ENCODE measurements at regions not wholly inside any gene's neighbourhood (a gene's known extent, or its start where the extent isn't known, plus 50 kb on each side); places are given as distances from the start of the nearest gene placed in this dataset.

DNA sequence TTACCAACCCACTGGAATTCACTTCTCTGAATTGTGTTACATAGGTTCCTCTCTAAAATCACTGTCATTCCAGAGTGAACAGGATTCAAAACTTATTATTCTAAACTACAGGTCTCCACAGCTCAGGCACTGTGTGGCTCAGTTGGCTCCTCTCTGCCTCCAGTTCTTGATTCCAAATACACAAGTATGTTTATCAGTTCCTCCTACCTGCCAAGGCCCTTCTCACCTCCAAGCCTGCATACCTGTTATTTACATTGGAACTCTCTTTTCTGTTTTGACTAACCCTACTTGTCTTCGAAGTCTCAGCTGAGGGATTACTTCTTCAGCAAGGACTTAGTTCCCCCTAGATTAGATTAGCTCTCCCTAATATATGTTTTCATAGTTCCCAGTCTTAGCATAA lies 397.6 kb upstream of the TMTC1 start:
- Mint-ChIP-seq H3K4me3 (no peak overlapping the region), H3K27me3 (no peaks in the 10 kb centered on the region), H3K4me1 (no peaks in the 10 kb centered on the region), H3K27ac (no peak overlapping the region), H3K9me3 (ENCODE audit: insufficient read depth) (no peaks in the 10 kb centered on the region)
- Histone ChIP-seq H3K9ac (ENCODE audit: low read length) (no peak overlapping the region), H3K36me3 (replicated peaks in 1 of 2; ENCODE audit: control extremely low read depth in 1 of 2, control insufficient read depth in 1 of 2, extremely low read depth in 1 of 2, insufficient read depth in 2 of 2, low read length in 1 of 2) (no peaks in the 10 kb centered on the region), H4K20me1 (ENCODE audit: control insufficient read depth, insufficient read depth, low read length, poor library complexity, severe bottlenecking) (no peaks in the 10 kb centered on the region), H3K4me1 (ENCODE audit: control insufficient read depth in 2 of 2, insufficient read depth in 2 of 2, low read length in 2 of 2) (no peaks in the 10 kb centered on the region), H3K27ac (ENCODE audit: low read length in 2 of 2) (no peak overlapping the region), H3K9me3 (ENCODE audit: control extremely low read depth in 1 of 3, control insufficient read depth in 2 of 3, insufficient read depth in 1 of 3, low read length in 2 of 3) (peaks cover 0 to 4% (median 0%) of the 10 kb centered on the region in 3 donors), H3K4me3 (ENCODE audit: control extremely low read depth in 1 of 5, extremely low read depth in 1 of 5, insufficient read depth in 1 of 5, low read depth in 2 of 5, low read length in 4 of 5) (no peak overlapping the region), H3K27me3 (replicated peaks in 1 of 4; ENCODE audit: control extremely low read depth in 1 of 4, control insufficient read depth in 3 of 4, insufficient read depth in 4 of 4, low read length in 3 of 4) (no peaks in the 10 kb centered on the region), H3K4me2 (replicated peaks; ENCODE audit: low read depth, low read length, poor library complexity, severe bottlenecking) (no peak overlapping the region), H3K79me2 (ENCODE audit: control insufficient read depth, insufficient read depth, low read length) (no peaks in the 10 kb centered on the region), H2AFZ (ENCODE audit: insufficient read depth, low read depth, low read length, poor library complexity, severe bottlenecking) (no peak overlapping the region)
- intact Hi-C loops (cut with micrococcal nuclease), result no loop called here
- TF ChIP-seq, protein P1, sequence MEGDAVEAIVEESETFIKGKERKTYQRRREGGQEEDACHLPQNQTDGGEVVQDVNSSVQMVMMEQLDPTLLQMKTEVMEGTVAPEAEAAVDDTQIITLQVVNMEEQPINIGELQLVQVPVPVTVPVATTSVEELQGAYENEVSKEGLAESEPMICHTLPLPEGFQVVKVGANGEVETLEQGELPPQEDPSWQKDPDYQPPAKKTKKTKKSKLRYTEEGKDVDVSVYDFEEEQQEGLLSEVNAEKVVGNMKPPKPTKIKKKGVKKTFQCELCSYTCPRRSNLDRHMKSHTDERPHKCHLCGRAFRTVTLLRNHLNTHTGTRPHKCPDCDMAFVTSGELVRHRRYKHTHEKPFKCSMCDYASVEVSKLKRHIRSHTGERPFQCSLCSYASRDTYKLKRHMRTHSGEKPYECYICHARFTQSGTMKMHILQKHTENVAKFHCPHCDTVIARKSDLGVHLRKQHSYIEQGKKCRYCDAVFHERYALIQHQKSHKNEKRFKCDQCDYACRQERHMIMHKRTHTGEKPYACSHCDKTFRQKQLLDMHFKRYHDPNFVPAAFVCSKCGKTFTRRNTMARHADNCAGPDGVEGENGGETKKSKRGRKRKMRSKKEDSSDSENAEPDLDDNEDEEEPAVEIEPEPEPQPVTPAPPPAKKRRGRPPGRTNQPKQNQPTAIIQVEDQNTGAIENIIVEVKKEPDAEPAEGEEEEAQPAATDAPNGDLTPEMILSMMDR (IDR thresholded peaks at IDR 0.05), result no peak
- TF ChIP-seq EZH2 (IDR thresholded peaks at IDR 0.05; ENCODE audit: borderline replicate concordance, insufficient read depth, low read depth, low read length, poor library complexity, severe bottlenecking), result no peak
- ATAC-seq (ENCODE audit: low read depth) (no peak), DNase-seq (no peak)
- 64% methylated on average over 1 of the region's 1 CpG for WGBS (ENCODE audit: insufficient coverage)
- ChIA-PET CTCF (no interaction called here), POLR2A (no interaction called here)

DNA sequence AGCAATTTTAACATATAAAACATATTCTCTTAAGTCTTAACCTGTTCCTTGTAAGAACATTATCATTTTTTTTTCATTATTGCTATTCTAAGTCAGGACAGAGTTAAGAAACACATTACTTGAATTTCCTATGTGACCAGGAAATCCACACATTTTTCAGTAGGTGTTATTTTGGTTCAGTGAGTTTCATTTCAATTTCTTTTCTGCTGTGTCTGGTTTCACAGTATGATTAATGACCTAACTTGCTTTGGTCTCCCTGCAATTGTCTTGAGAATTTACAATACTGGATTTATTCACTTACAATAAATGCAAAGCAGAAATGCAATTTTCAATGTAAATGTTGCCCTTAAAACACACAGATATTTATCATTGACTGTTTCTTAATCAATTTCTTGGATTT lies 396.9 kb upstream of the TMTC1 start:
- Histone ChIP-seq H3K27me3 (replicated peaks in 1 of 4; ENCODE audit: control extremely low read depth in 1 of 4, control insufficient read depth in 3 of 4, insufficient read depth in 4 of 4, low read length in 3 of 4) (no peaks in the 10 kb centered on the region), H3K27ac (ENCODE audit: low read length in 2 of 2) (no peak overlapping the region), H3K4me2 (replicated peaks; ENCODE audit: low read depth, low read length, poor library complexity, severe bottlenecking) (no peak overlapping the region), H3K9me3 (ENCODE audit: control extremely low read depth in 1 of 3, control insufficient read depth in 2 of 3, insufficient read depth in 1 of 3, low read length in 2 of 3) (peaks cover 0 to 4% (median 0%) of the 10 kb centered on the region in 3 donors), H3K4me1 (ENCODE audit: control insufficient read depth in 2 of 2, insufficient read depth in 2 of 2, low read length in 2 of 2) (no peaks in the 10 kb centered on the region), H2AFZ (ENCODE audit: insufficient read depth, low read depth, low read length, poor library complexity, severe bottlenecking) (no peak overlapping the region), H4K20me1 (ENCODE audit: control insufficient read depth, insufficient read depth, low read length, poor library complexity, severe bottlenecking) (no peaks in the 10 kb centered on the region), H3K79me2 (ENCODE audit: control insufficient read depth, insufficient read depth, low read length) (no peaks in the 10 kb centered on the region), H3K9ac (ENCODE audit: low read length) (no peak overlapping the region), H3K4me3 (ENCODE audit: control extremely low read depth in 1 of 5, extremely low read depth in 1 of 5, insufficient read depth in 1 of 5, low read depth in 2 of 5, low read length in 4 of 5) (no peak overlapping the region), H3K36me3 (replicated peaks in 1 of 2; ENCODE audit: control extremely low read depth in 1 of 2, control insufficient read depth in 1 of 2, extremely low read depth in 1 of 2, insufficient read depth in 2 of 2, low read length in 1 of 2) (no peaks in the 10 kb centered on the region)
- ChIA-PET CTCF (no interaction called here), POLR2A (no interaction called here)
- no peaks in the 10 kb centered on the region for H3K27me3 Mint-ChIP-seq
- no peak for DNase-seq
- H3K9me3 Mint-ChIP-seq (ENCODE audit: insufficient read depth), result no peaks in the 10 kb centered on the region
- no peak overlapping the region for H3K27ac Mint-ChIP-seq
- intact Hi-C loops (cut with micrococcal nuclease), result no loop called here
- no peak for TF ChIP-seq EZH2 (IDR thresholded peaks at IDR 0.05; ENCODE audit: borderline replicate concordance, insufficient read depth, low read depth, low read length, poor library complexity, severe bottlenecking)
- TF ChIP-seq, protein P1 (IDR thresholded peaks at IDR 0.05), result no peak
- no peaks in the 10 kb centered on the region for H3K4me1 Mint-ChIP-seq
- no peak overlapping the region for H3K4me3 Mint-ChIP-seq
- ATAC-seq (ENCODE audit: low read depth), result no peak
